Adrenal gland (tissue), 9 donors: ENCODE measurements at regions not wholly inside any gene's neighbourhood (a gene's known extent, or its start where the extent isn't known, plus 50 kb on each side); places are given as distances from the start of the nearest gene placed in this dataset.

Experiments
- DNase-seq, 7 donors: peaks; one replicate each; pipeline ENCODE4 v3.0.0-alpha.2; 2019 to 2020
- H3K27ac ChIP-seq, 5 donors: fragments of 200-600 bp; sonication (generic) in 4 of 5; 1 replicate in 3 of 5; 2 replicates in 2 of 5; pipeline versions ENCODE4 v1.5.1 to v1.8.0; 2016 to 2020; ENCODE audit warnings: mild to moderate bottlenecking in 1 of 5
- H3K27me3 ChIP-seq: fragments of 200-600 bp; 2 replicates; pipeline ENCODE4 v1.8.0; 2021
- H3K36me3 ChIP-seq, 2 donors: fragments of 200-600 bp; replicated peaks in 1 of 2; 1 replicate in 1 of 2; 2 replicates in 1 of 2; pipeline versions ENCODE4 v1.5.1 to v1.8.0; 2018 to 2022
- H3K4me1 ChIP-seq, 2 donors: fragments of 200-600 bp; replicated peaks in 1 of 2; 1 replicate in 1 of 2; 2 replicates in 1 of 2; pipeline versions ENCODE4 v1.5.1 to v1.8.0; 2018 to 2021
- H3K4me3 ChIP-seq, 4 donors: fragments of 200-600 bp; sonication (generic) in 3 of 4; one replicate each; pipeline ENCODE4 v1.5.1; 2016 to 2018
- H3K9me3 ChIP-seq, 3 donors: fragments of 200-600 bp; sonication (generic) in 1 of 3; replicated peaks in 1 of 3; 1 replicate in 2 of 3; 2 replicates in 1 of 3; pipeline versions ENCODE4 v1.5.1 to v1.8.0; 2016 to 2021
- POLR2A ChIP-seq, 2 donors: fragments of 450-650 bp; IDR thresholded peaks; one replicate each; pipeline ENCODE4 v1.6.1; 2017; ENCODE audit warnings: antibody characterized with exemption in 2 of 2, mild to moderate bottlenecking in 2 of 2, moderate library complexity in 1 of 2
- WGBS, 4 donors: extraction: QIAGEN DNeasy Blood & Tissue Kit in 2 of 4; methylation state at CpG; one replicate each; pipeline versions ENCODE4 v1.1.5 to v1.1.7; 2013 to 2017; 5-methylcytosine and 5-hydroxymethylcytosine counted together
- intact Hi-C, 2 donors: fragments of 100-400 bp; cut with DNase I; formaldehyde crosslinking; loops; one replicate each; pipeline versions ENCODE4 v1.14.1 to v1.15.0; 2022 to 2023
- TF ChIP-seq, protein P1 (sequence below), 6 experiments: fragments of 450-650 bp in 4 of 6; fragments of 200-600 bp in 2 of 6; sonication (generic) in 1 of 6; IDR thresholded peaks; 1 replicate in 5 of 6; 2 replicates in 1 of 6; pipeline versions ENCODE4 v1.5.1 to v1.8.0; 2016 to 2021; ENCODE audit warnings: antibody characterized with exemption in 6 of 6, mild to moderate bottlenecking in 2 of 6, moderate library complexity in 1 of 6
- donor health status: healthy with polysubstance abuse.
- donor health status: Bipolar disorder and iron deficiency.
- donor health status: DM: yes; HTN: yes; CAD: no.
- donor health status: DM: no; HTN: no; CAD: no.
- donor health status: DM: no; HTN: no; CAD: no.

DNA sequence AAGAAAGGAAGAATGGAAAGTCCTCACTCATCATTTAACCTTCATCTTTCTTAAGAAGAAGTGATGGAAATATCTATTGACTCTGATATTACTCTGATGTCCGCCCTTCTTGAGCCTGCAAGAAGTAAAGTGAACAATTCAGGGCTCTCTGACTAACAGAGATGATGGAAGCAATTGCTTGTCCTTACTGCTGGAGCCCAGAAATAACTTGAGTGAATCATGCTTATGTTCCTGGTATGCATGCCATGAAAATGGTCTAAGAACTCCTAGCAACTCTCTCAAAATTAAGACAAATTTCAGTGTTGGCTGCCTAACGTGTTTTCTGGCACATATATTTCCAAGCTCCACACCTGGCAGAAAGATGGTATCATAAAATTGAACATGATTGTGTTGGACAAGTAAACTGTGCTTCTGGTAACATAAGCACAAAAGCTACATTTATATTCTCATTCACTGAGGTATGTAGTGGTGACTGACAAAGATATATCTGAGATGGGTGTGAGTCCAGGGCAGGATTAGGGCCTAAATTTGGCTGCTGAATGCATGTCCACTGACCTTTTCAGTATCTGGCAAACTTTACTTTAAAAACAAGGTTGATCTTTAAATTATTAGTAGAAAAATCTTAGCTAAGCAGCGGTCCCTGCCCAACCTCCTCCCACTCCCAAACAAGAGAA lies 109.2 kb upstream of the OTUD4 start:
- no peaks in the 10 kb centered on the region for H3K4me1 ChIP-seq
- no peaks in the 10 kb centered on the region for H3K9me3 ChIP-seq
- H3K4me3 ChIP-seq, result no peak overlapping the region
- intact Hi-C loops, result no loop called here
- TF ChIP-seq POLR2A (IDR thresholded peaks at IDR 0.05), result no peak
- TF ChIP-seq, protein P1, sequence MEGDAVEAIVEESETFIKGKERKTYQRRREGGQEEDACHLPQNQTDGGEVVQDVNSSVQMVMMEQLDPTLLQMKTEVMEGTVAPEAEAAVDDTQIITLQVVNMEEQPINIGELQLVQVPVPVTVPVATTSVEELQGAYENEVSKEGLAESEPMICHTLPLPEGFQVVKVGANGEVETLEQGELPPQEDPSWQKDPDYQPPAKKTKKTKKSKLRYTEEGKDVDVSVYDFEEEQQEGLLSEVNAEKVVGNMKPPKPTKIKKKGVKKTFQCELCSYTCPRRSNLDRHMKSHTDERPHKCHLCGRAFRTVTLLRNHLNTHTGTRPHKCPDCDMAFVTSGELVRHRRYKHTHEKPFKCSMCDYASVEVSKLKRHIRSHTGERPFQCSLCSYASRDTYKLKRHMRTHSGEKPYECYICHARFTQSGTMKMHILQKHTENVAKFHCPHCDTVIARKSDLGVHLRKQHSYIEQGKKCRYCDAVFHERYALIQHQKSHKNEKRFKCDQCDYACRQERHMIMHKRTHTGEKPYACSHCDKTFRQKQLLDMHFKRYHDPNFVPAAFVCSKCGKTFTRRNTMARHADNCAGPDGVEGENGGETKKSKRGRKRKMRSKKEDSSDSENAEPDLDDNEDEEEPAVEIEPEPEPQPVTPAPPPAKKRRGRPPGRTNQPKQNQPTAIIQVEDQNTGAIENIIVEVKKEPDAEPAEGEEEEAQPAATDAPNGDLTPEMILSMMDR (IDR thresholded peaks at IDR 0.05), result no peak
- no peaks in the 10 kb centered on the region for H3K27me3 ChIP-seq
- no peaks in the 10 kb centered on the region for H3K36me3 ChIP-seq
- H3K27ac ChIP-seq, result no peak overlapping the region
- DNase-seq, result no peak
- WGBS, 4 donors, result 74 to 77% (median 74%) methylated on average over 3 of the region's 3 CpGs

DNA sequence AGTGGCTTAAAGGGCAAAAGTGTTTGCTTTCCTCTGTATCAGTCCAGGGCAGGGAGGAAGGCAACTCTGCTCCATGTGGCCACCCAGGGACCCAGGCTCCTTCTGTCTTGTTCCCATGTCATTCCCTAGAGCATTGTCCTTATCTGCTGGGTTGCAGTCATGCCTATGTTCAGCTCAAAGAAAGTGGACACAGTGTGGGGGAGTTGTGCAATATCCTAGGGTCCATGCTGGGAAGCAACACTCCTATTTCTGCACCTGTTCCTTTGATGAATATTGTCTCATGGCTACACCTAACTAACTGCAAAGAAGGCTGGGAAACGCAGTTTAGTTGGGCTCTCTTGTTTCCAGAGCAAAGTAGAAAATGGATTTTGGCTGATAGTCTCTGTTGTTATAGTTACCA lies 107.0 kb upstream of the OTUD4 start:
- no peak for TF ChIP-seq POLR2A (IDR thresholded peaks at IDR 0.05)
- TF ChIP-seq, protein P1 (IDR thresholded peaks at IDR 0.05), result no peak
- intact Hi-C loops, result no loop called here
- DNase-seq, result no peak
- Histone ChIP-seq H3K36me3 (no peaks in the 10 kb centered on the region), H3K9me3 (no peaks in the 10 kb centered on the region), H3K4me3 (no peak overlapping the region), H3K27ac (no peak overlapping the region), H3K4me1 (no peaks in the 10 kb centered on the region), H3K27me3 (no peaks in the 10 kb centered on the region)
- WGBS, 4 donors, result 76 to 85% (median 82%) methylated on average over 1 of the region's 1 CpG

- no peak overlapping the region for H3K27ac ChIP-seq
- no peak for DNase-seq
- H3K4me3 ChIP-seq, result no peak overlapping the region
- TF ChIP-seq, protein P1 (IDR thresholded peaks at IDR 0.05), result no peak
- no peak for TF ChIP-seq POLR2A (IDR thresholded peaks at IDR 0.05)
- intact Hi-C loops, result no loop called here
- no peaks in the 10 kb centered on the region for H3K36me3 ChIP-seq
- H3K27me3 ChIP-seq, result no peaks in the 10 kb centered on the region
- H3K9me3 ChIP-seq, result no peaks in the 10 kb centered on the region
- no peaks in the 10 kb centered on the region for H3K4me1 ChIP-seq
Measured at GRCh38 chr4:145285928-145286327, 105.5 kb upstream of the OTUD4 start.

- H3K36me3 ChIP-seq, result no peaks in the 10 kb centered on the region
- TF ChIP-seq POLR2A (IDR thresholded peaks at IDR 0.05), result no peak
- TF ChIP-seq, protein P1 (IDR thresholded peaks at IDR 0.05), result no peak
- H3K4me1 ChIP-seq, result no peaks in the 10 kb centered on the region
- WGBS, 4 donors, result 67 to 85% (median 75%) methylated on average over 2 of the region's 2 CpGs
- no peak for DNase-seq
- intact Hi-C loops, result no loop called here
- H3K27me3 ChIP-seq, result no peaks in the 10 kb centered on the region
- no peak overlapping the region for H3K4me3 ChIP-seq
- no peak overlapping the region for H3K27ac ChIP-seq
- H3K9me3 ChIP-seq, result no peaks in the 10 kb centered on the region
Measured at GRCh38 chr4:145283909-145284308, 103.5 kb upstream of the OTUD4 start.
